ENCODE measurements at regions not wholly inside any gene's neighbourhood (a gene's known extent, or its start where the extent isn't known, plus 50 kb on each side); places are given as distances from the start of the nearest gene placed in this dataset.

DNA sequence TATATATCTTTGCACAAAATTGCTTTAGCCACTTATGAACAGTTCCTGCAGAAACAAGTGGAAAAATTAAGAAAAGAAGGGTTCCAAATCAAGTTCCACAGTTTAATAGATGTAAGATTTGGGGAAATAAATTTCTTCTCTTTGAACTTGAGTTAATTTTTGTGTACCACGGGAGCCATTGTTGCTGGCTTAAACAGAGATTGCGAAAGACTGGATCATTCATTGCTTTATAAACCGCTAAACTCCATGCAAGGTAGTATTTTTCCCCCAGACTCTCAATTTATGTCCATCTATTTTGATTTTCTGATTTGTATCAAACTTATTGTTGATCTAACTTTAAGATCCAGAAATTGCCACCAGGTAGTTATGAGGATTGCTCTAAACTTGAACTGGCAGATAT lies 246.1 kb upstream of the ADGRL4 start:
- H3K36me3 Mint-ChIP-seq (ENCODE audit: low read depth) = no peaks in the 10 kb centered on the region
- DNase-seq = no peak
- Histone ChIP-seq H3K9me3 (ENCODE audit: control insufficient read depth, low read length) (no peaks in the 10 kb centered on the region), H3K4me3 (ENCODE audit: low read length) (no peak overlapping the region), H3K27ac (ENCODE audit: low read depth, low read length) (no peak overlapping the region), H3K9ac (ENCODE audit: extremely low read depth, low read length, poor library complexity, severe bottlenecking) (no peak overlapping the region), H3K27me3 (ENCODE audit: control insufficient read depth, insufficient read depth, low read length, poor library complexity, severe bottlenecking) (no peaks in the 10 kb centered on the region), H3K4me1 (ENCODE audit: control insufficient read depth, insufficient read depth, low read length) (no peaks in the 10 kb centered on the region), H3K36me3 (ENCODE audit: control insufficient read depth, insufficient read depth, low read length) (no peaks in the 10 kb centered on the region)
- WGBS, 2 experiments (ENCODE audit: insufficient coverage in 1 of 2, insufficient read length in 1 of 2) = 89 to 93% methylated on average over 2 to 3 of the region's 3 CpGs
- TF ChIP-seq, protein P1, sequence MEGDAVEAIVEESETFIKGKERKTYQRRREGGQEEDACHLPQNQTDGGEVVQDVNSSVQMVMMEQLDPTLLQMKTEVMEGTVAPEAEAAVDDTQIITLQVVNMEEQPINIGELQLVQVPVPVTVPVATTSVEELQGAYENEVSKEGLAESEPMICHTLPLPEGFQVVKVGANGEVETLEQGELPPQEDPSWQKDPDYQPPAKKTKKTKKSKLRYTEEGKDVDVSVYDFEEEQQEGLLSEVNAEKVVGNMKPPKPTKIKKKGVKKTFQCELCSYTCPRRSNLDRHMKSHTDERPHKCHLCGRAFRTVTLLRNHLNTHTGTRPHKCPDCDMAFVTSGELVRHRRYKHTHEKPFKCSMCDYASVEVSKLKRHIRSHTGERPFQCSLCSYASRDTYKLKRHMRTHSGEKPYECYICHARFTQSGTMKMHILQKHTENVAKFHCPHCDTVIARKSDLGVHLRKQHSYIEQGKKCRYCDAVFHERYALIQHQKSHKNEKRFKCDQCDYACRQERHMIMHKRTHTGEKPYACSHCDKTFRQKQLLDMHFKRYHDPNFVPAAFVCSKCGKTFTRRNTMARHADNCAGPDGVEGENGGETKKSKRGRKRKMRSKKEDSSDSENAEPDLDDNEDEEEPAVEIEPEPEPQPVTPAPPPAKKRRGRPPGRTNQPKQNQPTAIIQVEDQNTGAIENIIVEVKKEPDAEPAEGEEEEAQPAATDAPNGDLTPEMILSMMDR (conservative IDR thresholded peaks at IDR 0.05) = no peak
- H3K27ac Mint-ChIP-seq = no peak overlapping the region
- H3K4me1 Mint-ChIP-seq = no peaks in the 10 kb centered on the region
- H3K27me3 Mint-ChIP-seq (ENCODE audit: insufficient read depth) = no peaks in the 10 kb centered on the region
- H3K9me3 Mint-ChIP-seq = no peaks in the 10 kb centered on the region
- H3K4me3 Mint-ChIP-seq = no peak overlapping the region

DNA sequence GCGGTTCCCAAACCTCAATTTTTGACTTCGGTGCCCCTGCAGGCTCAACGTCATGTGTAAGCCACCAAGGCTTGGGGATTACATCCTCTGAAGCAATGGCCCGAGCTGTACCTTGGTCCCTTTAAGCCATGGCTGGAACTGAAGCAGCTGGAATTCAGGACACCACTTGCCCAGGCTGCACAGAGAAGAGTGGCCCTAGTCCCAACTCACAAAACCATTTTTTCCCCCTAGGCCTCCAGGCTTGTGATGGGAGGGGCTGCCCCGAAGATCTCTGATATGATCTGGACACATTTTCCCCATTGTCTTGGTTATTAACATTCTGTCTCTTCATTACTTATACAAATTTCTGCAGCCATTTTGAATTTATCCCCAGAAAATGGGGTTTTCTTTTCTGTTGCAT lies 233.3 kb upstream of the ADGRL4 start:
- Histone ChIP-seq H3K27ac (ENCODE audit: low read depth, low read length) (no peak overlapping the region), H3K9ac (ENCODE audit: extremely low read depth, low read length, poor library complexity, severe bottlenecking) (no peak overlapping the region), H3K36me3 (ENCODE audit: control insufficient read depth, insufficient read depth, low read length) (no peaks in the 10 kb centered on the region), H3K9me3 (ENCODE audit: control insufficient read depth, low read length) (peaks cover 26% of the 10 kb centered on the region), H3K4me1 (ENCODE audit: control insufficient read depth, insufficient read depth, low read length) (no peaks in the 10 kb centered on the region), H3K27me3 (ENCODE audit: control insufficient read depth, insufficient read depth, low read length, poor library complexity, severe bottlenecking) (no peaks in the 10 kb centered on the region), H3K4me3 (ENCODE audit: low read length) (peak overlapping the region; percentile 23)
- TF ChIP-seq, protein P1 (conservative IDR thresholded peaks at IDR 0.05) = no peak
- Mint-ChIP-seq H3K4me3 (no peak overlapping the region), H3K27ac (no peak overlapping the region), H3K9me3 (peaks cover 26% of the 10 kb centered on the region), H3K27me3 (ENCODE audit: insufficient read depth) (peaks cover 4% of the 10 kb centered on the region), H3K36me3 (ENCODE audit: low read depth) (peaks cover 10% of the 10 kb centered on the region), H3K4me1 (peaks cover 14% of the 10 kb centered on the region)
- WGBS, 2 experiments (ENCODE audit: insufficient coverage in 1 of 2, insufficient read length in 1 of 2) = 91 to 95% methylated on average over 3 to 5 of the region's 5 CpGs
- DNase-seq = no peak

DNA sequence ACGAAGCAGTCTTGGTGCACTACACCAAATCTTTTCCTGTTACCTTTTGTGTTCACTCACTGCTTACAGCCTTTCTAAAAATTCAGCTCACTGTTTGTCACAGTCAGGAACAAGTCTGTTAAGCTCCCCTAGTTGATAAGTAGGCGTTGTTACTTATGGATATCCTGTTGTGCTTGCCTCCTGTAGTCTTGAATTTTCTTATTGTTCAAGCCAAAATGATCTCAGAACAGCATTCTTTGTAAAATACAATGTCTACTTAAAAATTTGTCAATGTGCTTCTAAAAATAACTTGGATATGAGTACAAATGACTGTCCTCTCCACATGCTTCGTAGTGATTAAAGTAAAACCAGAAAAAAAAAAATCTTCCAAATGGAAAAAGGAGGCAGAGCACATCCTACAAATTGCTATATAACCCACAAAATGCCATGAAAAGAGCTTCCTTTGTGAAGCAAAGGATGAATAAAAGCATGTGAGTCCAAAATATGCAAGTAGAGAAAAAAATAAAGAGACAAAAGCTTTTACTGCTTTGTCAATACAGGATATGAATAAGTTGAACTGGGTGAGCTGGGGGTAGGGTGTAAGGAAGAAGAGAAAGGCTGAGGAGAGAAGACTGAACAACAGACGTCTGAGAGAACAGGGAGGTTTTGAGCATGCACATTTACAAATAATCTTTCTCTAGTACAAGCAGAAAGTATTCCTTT lies 228.9 kb upstream of the ADGRL4 start:
- TF ChIP-seq, protein P1 (conservative IDR thresholded peaks at IDR 0.05) = no peak
- H3K9me3 ChIP-seq (ENCODE audit: control insufficient read depth, low read length) = peaks cover 21% of the 10 kb centered on the region
- H3K4me3 ChIP-seq (ENCODE audit: low read length) = no peak overlapping the region
- H3K27ac ChIP-seq (ENCODE audit: low read depth, low read length) = peak overlapping the region; percentile 13
- Mint-ChIP-seq H3K36me3 (ENCODE audit: low read depth) (peaks cover 10% of the 10 kb centered on the region), H3K27me3 (ENCODE audit: insufficient read depth) (peaks cover under 1% of the 10 kb centered on the region), H3K9me3 (peaks cover 27% of the 10 kb centered on the region), H3K4me3 (peak overlapping the region; percentile 1), H3K4me1 (peaks cover 32% of the 10 kb centered on the region), H3K27ac (peak overlapping the region; percentile 71)
- H3K36me3 ChIP-seq (ENCODE audit: control insufficient read depth, insufficient read depth, low read length) = no peaks in the 10 kb centered on the region
- 0 to 19% methylated on average over 1 to 4 of the region's 4 CpGs for WGBS, 2 experiments (ENCODE audit: insufficient coverage in 1 of 2, insufficient read length in 1 of 2)
- DNase-seq = no peak
- no peaks in the 10 kb centered on the region for H3K4me1 ChIP-seq (ENCODE audit: control insufficient read depth, insufficient read depth, low read length)
- H3K9ac ChIP-seq (ENCODE audit: extremely low read depth, low read length, poor library complexity, severe bottlenecking) = no peak overlapping the region
- H3K27me3 ChIP-seq (ENCODE audit: control insufficient read depth, insufficient read depth, low read length, poor library complexity, severe bottlenecking) = no peaks in the 10 kb centered on the region

Measured in endodermal cell (in vitro differentiated cells).